Fibroblast of lung (primary cell): ENCODE measurements at regions not wholly inside any gene's neighbourhood (a gene's known extent, or its start where the extent isn't known, plus 50 kb on each side); places are given as distances from the start of the nearest gene placed in this dataset.

Experiments used
- CTCF ChIP-seq, 2 donors: IDR thresholded peaks in 1 of 2; conservative IDR thresholded peaks in 1 of 2; 1 replicate in 1 of 2; 2 replicates in 1 of 2; pipeline ENCODE4 v1.5.1; 2011 to 2012; ENCODE audit warnings: low read length in 2 of 2, control low read depth in 1 of 2, inconsistent platforms in 1 of 2, low read depth in 1 of 2, mild to moderate bottlenecking in 1 of 2
- EZH2 ChIP-seq: IDR thresholded peaks from 2 replicates; pipeline ENCODE4 v1.5.1; 2012; ENCODE audit warnings: low read length, control low read depth, mild to moderate bottlenecking; ENCODE audit errors: missing control alignments

- TF ChIP-seq CTCF (conservative IDR thresholded peaks at IDR 0.05 in 1 of 2, IDR thresholded peaks at IDR 0.05 in 1 of 2; ENCODE audit: low read depth in 1 of 2, low read length in 2 of 2) = no peak
- no peak for TF ChIP-seq EZH2
Measured at GRCh38 chr18:5787936-5788335, 107.4 kb downstream of the TMEM200C start.
